ENCODE measurements at regions not wholly inside any gene's neighbourhood (a gene's known extent, or its start where the extent isn't known, plus 50 kb on each side); places are given as distances from the start of the nearest gene placed in this dataset.

DNA sequence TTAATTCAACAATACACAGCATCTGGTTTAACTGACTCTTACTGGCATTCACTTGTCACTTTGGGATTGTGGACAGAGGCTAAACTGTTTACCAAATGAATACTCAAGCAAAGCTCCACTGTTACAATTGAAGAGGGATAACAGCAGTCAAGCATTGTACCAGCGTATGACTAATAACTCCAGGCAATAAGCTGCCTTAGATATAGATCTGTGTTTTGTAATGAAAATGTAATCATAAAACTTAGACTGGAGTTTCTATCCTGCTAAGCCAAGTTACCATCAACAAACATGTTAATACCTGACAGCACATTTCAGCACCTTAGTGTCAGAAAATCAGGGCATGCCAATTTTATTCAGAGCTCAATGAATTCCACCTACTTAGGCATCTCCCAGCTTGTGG lies 889.5 kb downstream of the EPHA4 start:
- TF ChIP-seq, protein P1, sequence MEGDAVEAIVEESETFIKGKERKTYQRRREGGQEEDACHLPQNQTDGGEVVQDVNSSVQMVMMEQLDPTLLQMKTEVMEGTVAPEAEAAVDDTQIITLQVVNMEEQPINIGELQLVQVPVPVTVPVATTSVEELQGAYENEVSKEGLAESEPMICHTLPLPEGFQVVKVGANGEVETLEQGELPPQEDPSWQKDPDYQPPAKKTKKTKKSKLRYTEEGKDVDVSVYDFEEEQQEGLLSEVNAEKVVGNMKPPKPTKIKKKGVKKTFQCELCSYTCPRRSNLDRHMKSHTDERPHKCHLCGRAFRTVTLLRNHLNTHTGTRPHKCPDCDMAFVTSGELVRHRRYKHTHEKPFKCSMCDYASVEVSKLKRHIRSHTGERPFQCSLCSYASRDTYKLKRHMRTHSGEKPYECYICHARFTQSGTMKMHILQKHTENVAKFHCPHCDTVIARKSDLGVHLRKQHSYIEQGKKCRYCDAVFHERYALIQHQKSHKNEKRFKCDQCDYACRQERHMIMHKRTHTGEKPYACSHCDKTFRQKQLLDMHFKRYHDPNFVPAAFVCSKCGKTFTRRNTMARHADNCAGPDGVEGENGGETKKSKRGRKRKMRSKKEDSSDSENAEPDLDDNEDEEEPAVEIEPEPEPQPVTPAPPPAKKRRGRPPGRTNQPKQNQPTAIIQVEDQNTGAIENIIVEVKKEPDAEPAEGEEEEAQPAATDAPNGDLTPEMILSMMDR (IDR thresholded peaks at IDR 0.05; ENCODE audit: low read depth, low read length, missing control alignments): no peak
- H3K4me3 ChIP-seq (ENCODE audit: low read depth, low read length): no peak overlapping the region
- no peak for DNase-seq (ENCODE audit: low read depth)

DNA sequence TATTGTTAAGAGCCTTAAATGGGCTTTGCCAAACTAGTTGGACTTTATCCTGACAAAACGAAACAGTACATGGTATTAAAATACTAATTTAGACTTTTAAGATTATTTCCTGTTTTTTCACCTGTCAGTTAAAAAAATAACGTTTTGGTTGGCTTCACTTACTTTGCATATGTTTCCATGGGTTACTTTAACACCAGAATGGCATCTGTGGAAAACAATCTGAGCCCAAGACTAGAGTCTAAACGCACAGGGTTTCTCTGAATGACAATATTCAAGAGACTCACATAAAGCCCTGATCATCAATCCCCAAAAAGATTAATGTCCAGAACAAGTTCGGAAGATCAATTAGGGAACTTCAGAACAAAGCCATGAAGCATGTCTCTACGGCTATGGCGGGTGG lies 888.0 kb downstream of the EPHA4 start:
- DNase-seq (ENCODE audit: low read depth): no peak
- TF ChIP-seq, protein P1 (IDR thresholded peaks at IDR 0.05; ENCODE audit: low read depth, low read length, missing control alignments): no peak
- H3K4me3 ChIP-seq (ENCODE audit: low read depth, low read length): no peak overlapping the region

DNA sequence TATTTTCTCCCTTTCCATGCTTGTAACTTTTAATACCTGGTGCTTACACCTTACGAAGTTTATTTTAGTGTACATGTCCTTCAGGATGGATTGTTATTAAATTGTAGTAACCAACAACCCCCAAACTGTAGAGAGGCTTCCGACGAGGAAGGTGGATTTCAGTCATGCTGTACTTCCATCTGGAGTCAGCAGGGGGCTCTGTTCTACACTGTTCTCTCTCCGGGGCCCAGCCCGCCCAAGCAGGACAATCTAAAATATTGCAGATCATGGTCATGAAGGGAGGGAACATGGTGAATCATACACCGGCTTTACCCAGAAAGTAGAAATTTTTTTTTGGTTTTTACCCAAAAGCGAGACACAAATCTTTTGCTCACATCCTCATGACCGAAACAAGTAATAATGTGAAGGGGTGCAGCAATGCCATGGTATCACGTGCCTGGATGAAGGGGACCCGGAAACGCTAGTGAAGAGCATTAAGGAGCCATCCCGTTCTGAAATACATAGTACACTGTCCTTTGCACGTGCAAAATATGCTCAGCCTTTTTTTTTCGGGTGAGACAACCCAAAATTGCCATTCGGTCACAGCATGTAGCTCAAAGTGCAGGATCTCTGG lies 884.8 kb downstream of the EPHA4 start:
- DNase-seq (ENCODE audit: low read depth): peak; percentile 5

DNA sequence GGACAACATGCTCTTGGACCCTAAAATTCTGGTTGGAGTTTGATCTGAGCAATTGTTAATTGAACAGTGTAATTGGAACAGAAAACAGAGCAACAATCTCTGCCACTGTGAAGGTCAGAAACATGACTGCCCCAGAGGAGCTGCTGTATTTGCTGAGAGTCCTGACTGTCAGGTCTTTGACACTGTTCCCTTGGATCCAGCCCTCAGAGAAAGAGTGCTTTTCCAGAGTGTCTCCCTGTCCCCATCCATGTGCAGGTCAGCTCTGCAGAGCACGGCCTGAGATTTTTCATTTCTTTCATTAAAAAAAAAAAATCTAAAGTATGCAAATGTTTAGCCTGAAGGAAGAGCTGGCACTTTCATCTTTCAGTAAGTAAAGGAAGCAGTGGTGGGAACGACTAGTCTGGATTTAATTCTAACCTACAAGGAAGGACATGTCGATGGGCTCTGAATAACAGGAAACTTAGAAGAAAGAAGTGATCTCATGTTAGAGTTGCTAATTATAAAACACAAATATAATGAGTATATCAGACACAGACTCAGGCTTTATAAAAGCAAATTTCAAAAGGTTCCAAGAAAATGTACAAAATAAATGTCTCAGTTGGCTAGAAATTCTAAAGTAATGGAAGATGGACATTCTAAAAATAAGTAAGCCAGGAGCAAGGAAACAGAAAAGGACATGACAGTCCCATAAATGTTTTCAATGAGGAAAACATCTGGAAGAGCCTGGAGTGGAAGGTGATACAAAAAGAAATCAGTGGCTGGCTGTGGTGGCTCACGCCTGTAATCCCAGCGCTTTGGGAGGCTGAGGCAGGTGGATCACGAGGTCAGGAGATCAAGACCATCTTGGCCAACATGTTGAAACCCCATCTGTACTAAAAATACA lies 876.5 kb downstream of the EPHA4 start:
- no peak overlapping the region for H3K4me3 ChIP-seq (ENCODE audit: low read depth, low read length)
- TF ChIP-seq, protein P1 (IDR thresholded peaks at IDR 0.05; ENCODE audit: low read depth, low read length, missing control alignments): no peak
- no peak for DNase-seq (ENCODE audit: low read depth)

More for the DNA sequence above, 884.8 kb downstream of the EPHA4 start:
- H3K4me3 ChIP-seq (ENCODE audit: low read depth, low read length): no peak overlapping the region
- TF ChIP-seq, protein P1 (IDR thresholded peaks at IDR 0.05; ENCODE audit: low read depth, low read length, missing control alignments): peak; percentile 80

DNA sequence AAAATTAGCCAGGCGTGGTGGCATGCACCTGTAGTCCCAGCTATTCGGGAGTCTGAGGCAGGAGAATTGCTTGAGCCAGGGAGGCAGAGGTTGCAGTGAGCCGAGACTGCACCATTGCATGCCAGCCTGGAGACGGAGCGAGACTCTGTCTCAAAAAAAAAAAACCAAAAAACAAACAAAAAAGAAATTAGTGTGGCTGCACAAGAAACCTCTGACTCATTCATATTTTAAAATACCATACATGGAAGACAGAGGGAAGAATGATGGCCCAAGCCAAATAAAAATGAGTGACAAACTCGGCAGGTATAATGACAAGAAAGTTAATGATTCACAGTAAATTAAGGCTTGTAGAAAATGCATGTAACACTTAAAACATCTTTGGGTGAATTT lies 875.8 kb downstream of the EPHA4 start:
- H3K4me3 ChIP-seq (ENCODE audit: low read depth, low read length): no peak overlapping the region
- no peak for DNase-seq (ENCODE audit: low read depth)
- TF ChIP-seq, protein P1 (IDR thresholded peaks at IDR 0.05; ENCODE audit: low read depth, low read length, missing control alignments): no peak

DNA sequence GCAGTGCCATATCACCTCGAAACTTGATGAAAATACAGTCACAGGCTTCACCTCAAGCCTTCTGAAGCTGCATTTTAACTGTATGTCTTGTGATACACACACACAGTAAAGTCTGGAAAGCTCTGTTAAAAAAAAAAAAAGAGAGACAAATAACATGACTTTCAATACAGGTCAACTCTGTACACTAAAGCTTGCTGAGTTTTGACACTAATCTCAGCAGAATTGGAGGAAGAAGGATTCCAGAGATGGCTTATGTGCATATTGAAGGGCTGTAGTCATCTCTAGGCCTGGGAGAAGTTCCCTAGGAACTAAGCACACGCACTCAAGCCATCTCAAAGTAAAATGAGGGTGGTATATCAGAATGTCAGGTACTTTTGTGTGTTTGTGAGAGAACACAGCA lies 875.1 kb downstream of the EPHA4 start:
- H3K4me3 ChIP-seq (ENCODE audit: low read depth, low read length): no peak overlapping the region
- TF ChIP-seq, protein P1 (IDR thresholded peaks at IDR 0.05; ENCODE audit: low read depth, low read length, missing control alignments): no peak

More for the DNA sequence above, 875.1 kb downstream of the EPHA4 start:
- DNase-seq (ENCODE audit: low read depth): no peak
